ENCODE measurements at regions not wholly inside any gene's neighbourhood (a gene's known extent, or its start where the extent isn't known, plus 50 kb on each side); places are given as distances from the start of the nearest gene placed in this dataset.

DNA sequence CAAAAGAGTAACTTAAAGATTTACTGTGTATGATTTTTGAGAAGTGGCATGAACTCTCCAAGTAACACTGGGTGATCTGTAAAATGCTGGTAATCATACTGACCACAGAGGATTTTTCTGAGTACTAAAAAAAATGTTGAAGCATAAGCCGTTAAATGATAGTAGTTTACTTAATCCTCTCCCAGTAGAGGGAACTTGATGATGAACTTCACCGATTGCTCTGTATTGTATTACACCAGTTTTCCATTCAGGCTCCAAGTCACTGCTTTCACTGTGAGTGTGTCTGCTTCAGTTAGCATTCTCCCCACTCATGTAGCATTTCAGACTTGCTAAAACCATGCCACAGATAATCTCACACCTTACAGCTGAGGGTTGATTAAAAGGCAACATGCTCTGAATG lies 294.1 kb downstream of the GBA3 start:
- 84 to 91% methylated on average over 2 of the region's 2 CpGs for WGBS, 2 donors
- no peaks in the 10 kb centered on the region for H3K4me1 ChIP-seq
- intact Hi-C loops (cut with DNase I): no loop called here

DNA sequence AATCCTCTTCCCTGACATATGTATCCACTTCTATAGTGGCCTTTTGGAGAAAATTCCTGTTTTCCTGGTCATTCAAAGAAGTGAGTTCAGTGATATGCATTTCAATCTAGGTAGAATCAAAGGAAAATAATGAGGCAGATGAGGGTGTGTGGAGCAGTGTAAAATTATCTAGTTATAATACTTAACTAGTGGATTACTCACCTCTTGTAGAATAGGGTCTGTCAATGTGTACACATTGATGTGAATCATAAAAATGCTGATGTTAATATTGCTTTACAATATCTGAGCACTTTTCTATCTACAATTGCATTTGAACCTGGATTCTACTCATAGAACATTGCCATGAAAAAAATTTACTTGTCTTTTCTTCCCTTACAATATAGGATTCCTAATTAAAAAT lies 293.5 kb downstream of the GBA3 start:
- Histone ChIP-seq H3K36me3 (no peaks in the 10 kb centered on the region), H3K4me1 (no peaks in the 10 kb centered on the region), H3K27me3 (no peaks in the 10 kb centered on the region), H3K4me3 (no peak overlapping the region), H3K9me3 (no peaks in the 10 kb centered on the region), H3K27ac (no peak overlapping the region)
- DNase-seq: no peak
- intact Hi-C loops (cut with DNase I): no loop called here
- TF ChIP-seq, protein P1, sequence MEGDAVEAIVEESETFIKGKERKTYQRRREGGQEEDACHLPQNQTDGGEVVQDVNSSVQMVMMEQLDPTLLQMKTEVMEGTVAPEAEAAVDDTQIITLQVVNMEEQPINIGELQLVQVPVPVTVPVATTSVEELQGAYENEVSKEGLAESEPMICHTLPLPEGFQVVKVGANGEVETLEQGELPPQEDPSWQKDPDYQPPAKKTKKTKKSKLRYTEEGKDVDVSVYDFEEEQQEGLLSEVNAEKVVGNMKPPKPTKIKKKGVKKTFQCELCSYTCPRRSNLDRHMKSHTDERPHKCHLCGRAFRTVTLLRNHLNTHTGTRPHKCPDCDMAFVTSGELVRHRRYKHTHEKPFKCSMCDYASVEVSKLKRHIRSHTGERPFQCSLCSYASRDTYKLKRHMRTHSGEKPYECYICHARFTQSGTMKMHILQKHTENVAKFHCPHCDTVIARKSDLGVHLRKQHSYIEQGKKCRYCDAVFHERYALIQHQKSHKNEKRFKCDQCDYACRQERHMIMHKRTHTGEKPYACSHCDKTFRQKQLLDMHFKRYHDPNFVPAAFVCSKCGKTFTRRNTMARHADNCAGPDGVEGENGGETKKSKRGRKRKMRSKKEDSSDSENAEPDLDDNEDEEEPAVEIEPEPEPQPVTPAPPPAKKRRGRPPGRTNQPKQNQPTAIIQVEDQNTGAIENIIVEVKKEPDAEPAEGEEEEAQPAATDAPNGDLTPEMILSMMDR (IDR thresholded peaks at IDR 0.05): no peak
- TF ChIP-seq POLR2AphosphoS5 (IDR thresholded peaks at IDR 0.05) (no peak), EP300 (IDR thresholded peaks at IDR 0.05) (no peak), POLR2A (IDR thresholded peaks at IDR 0.05) (no peak)

More for the DNA sequence above, 294.1 kb downstream of the GBA3 start:
- Histone ChIP-seq H3K36me3 (no peaks in the 10 kb centered on the region), H3K4me3 (no peak overlapping the region), H3K27me3 (no peaks in the 10 kb centered on the region), H3K27ac (no peak overlapping the region), H3K9me3 (no peaks in the 10 kb centered on the region)
- TF ChIP-seq POLR2A (IDR thresholded peaks at IDR 0.05) (no peak), EP300 (IDR thresholded peaks at IDR 0.05) (no peak), POLR2AphosphoS5 (IDR thresholded peaks at IDR 0.05) (no peak)
- TF ChIP-seq, protein P1 (IDR thresholded peaks at IDR 0.05): no peak
- no peak for DNase-seq

DNA sequence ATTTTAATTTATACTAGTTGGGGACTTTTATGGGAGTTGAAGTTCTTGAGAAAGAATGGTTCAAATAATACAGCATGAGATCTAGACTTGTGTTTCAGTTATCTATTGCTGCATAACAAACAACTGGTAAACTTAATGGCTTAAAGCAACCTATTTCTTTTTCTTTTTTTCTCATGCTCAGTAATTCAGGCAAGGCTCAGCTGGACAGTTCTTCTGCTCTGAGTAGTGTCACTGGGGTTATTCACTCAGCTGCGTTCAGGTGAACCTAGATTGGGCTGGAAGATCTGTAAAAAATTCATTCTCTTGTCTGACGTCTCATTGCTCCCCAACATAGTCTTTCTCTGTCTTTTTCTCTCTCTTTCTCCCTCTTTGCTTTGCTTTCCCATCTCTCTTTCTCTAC lies 291.7 kb downstream of the GBA3 start:
- no peaks in the 10 kb centered on the region for H3K27me3 ChIP-seq
- no peak overlapping the region for H3K27ac ChIP-seq
- no peaks in the 10 kb centered on the region for H3K36me3 ChIP-seq
- DNase-seq: no peak
- intact Hi-C loops (cut with DNase I): no loop called here
- TF ChIP-seq, protein P1 (IDR thresholded peaks at IDR 0.05): no peak
- TF ChIP-seq EP300 (IDR thresholded peaks at IDR 0.05) (no peak), POLR2A (IDR thresholded peaks at IDR 0.05) (no peak), POLR2AphosphoS5 (IDR thresholded peaks at IDR 0.05) (no peak)
- no peaks in the 10 kb centered on the region for H3K4me1 ChIP-seq
- WGBS, 2 donors: 89 to 90% methylated on average over 2 of the region's 2 CpGs
- no peaks in the 10 kb centered on the region for H3K9me3 ChIP-seq
- no peak overlapping the region for H3K4me3 ChIP-seq

DNA sequence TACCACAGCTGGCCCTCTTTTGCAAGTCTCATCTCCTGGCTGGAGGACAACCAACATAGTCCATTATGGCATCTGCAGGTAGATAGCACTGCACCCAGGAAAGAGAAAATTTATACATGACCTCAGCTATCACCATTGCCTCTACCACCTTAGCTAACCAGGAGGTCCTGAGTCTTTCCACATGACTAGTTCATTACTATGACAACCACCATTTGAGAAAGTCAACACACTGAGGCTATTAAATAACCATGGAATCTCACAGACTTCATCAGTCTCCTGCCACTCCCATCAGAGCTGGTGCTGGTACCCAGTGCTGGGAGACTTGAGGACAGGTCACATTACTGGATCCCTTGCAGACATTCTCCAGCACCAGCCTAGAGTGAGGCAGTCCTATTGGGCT lies 285.9 kb downstream of the GBA3 start:
- no peaks in the 10 kb centered on the region for H3K27me3 ChIP-seq
- no peak for TF ChIP-seq POLR2AphosphoS5 (IDR thresholded peaks at IDR 0.05)
- no peak for TF ChIP-seq POLR2A (IDR thresholded peaks at IDR 0.05)
- TF ChIP-seq, protein P1 (IDR thresholded peaks at IDR 0.05): no peak
- no peak for TF ChIP-seq EP300 (IDR thresholded peaks at IDR 0.05)
- H3K4me1 ChIP-seq: no peaks in the 10 kb centered on the region
- peaks cover 0 to 4% (median 2%) of the 10 kb centered on the region in 4 donors for H3K9me3 ChIP-seq
- H3K36me3 ChIP-seq: no peaks in the 10 kb centered on the region
- intact Hi-C loops (cut with DNase I): no loop called here
- no peak for DNase-seq
- no peak overlapping the region for H3K27ac ChIP-seq
- no peak overlapping the region for H3K4me3 ChIP-seq

DNA sequence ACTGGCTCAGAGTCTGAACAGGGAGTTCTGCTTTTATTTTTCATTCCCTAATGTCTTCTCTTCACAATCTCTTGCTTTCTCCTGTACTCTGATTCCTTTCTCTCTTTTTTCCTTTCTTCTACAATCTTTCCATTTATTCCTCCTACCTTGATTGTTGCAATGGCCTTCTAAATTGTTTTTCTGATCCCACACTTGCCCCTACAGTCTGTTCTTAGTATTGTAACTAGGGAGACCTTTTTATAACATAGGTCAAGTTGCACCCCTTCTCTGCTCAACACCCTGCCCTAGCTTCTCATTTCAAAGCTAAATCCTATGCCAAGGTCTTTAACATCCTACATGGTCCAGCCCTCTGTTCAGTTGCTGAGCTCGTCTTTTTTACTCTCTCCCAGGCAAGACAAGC lies 277.9 kb downstream of the GBA3 start:
- no peak for DNase-seq
- no peaks in the 10 kb centered on the region for H3K4me1 ChIP-seq
- peaks cover 0 to 4% (median 2%) of the 10 kb centered on the region in 4 donors for H3K9me3 ChIP-seq
- H3K27ac ChIP-seq: no peak overlapping the region
- TF ChIP-seq POLR2AphosphoS5 (IDR thresholded peaks at IDR 0.05) (no peak), POLR2A (IDR thresholded peaks at IDR 0.05) (no peak), EP300 (IDR thresholded peaks at IDR 0.05) (no peak)
- TF ChIP-seq, protein P1 (IDR thresholded peaks at IDR 0.05): no peak
- H3K4me3 ChIP-seq: no peak overlapping the region
- no peaks in the 10 kb centered on the region for H3K27me3 ChIP-seq
- 62 to 83% methylated on average over 1 of the region's 1 CpG for WGBS, 2 donors
- intact Hi-C loops (cut with DNase I): no loop called here
- H3K36me3 ChIP-seq: no peaks in the 10 kb centered on the region
